Caco-2 (cell line): ENCODE measurements at regions not wholly inside any gene's neighbourhood (a gene's known extent, or its start where the extent isn't known, plus 50 kb on each side); places are given as distances from the start of the nearest gene placed in this dataset.

Source experiments
- BruUV-seq: library from RNA; stranded (reverse); fragments of 400-500 nt; replicated peaks from 2 replicates; lab custom pipeline; 2021; lab: Mats Ljungman, UMichigan
- CTCF ChIA-PET: fragments of 300-600 bp; sonication (Branson Sonifier 250); formaldehyde crosslinking; loops from one replicate; lab custom pipeline; 2022; ENCODE audit warnings: antibody characterized with exemption; lab: Charles Lee
- POLR2A ChIA-PET: fragments of 300-600 bp; sonication (Branson Sonifier 250); formaldehyde crosslinking; loops from one replicate; lab custom pipeline; 2022; ENCODE audit warnings: antibody characterized with exemption; lab: Charles Lee
- DNase-seq, 2 experiments: peaks; one replicate each; pipeline versions ENCODE4 v3.0.0 to v3.0.0-alpha.2; 2020 to 2022
- H3K27me3 ChIP-seq: replicated peaks from 2 replicates; pipeline ENCODE4 v1.6.0; 2011; ENCODE audit warnings: low read length; ENCODE audit not compliant: control insufficient read depth, insufficient read depth
- H3K36me3 ChIP-seq: 2 replicates; pipeline ENCODE4 v1.5.1; 2011; ENCODE audit warnings: low read length; ENCODE audit not compliant: control insufficient read depth, insufficient read depth
- H3K4me1 ChIP-seq: fragments of 250-450 bp; sonication (Bioruptor Pico); 2 replicates; pipeline ENCODE4 v1.5.1; 2020; ENCODE audit warnings: mild to moderate bottlenecking
- H3K4me3 ChIP-seq: 2 replicates; pipeline ENCODE4 v1.5.1; 2011; ENCODE audit warnings: low read depth, mild to moderate bottlenecking, control low read depth, low read length
- H3K9me3 ChIP-seq: fragments of 250-450 bp; sonication (Bioruptor Pico); 2 replicates; pipeline ENCODE4 v1.5.1; 2020; ENCODE audit warnings: mild to moderate bottlenecking, moderate library complexity
- H3K27ac Mint-ChIP-seq: one replicate; pipeline ENCODE4 v1.8.0; 2022; ENCODE audit warnings: mixed read lengths; ENCODE audit not compliant: unreplicated experiment
- H3K27me3 Mint-ChIP-seq: one replicate; pipeline ENCODE4 v1.8.0; 2022; ENCODE audit warnings: mixed read lengths; ENCODE audit not compliant: insufficient read depth, unreplicated experiment
- H3K36me3 Mint-ChIP-seq: one replicate; pipeline ENCODE4 v1.8.0; 2022; ENCODE audit warnings: mild to moderate bottlenecking, mixed read lengths; ENCODE audit not compliant: insufficient read depth, unreplicated experiment
- H3K4me1 Mint-ChIP-seq: one replicate; pipeline ENCODE4 v1.8.0; 2022; ENCODE audit warnings: low read depth, mixed read lengths; ENCODE audit not compliant: unreplicated experiment
- H3K4me3 Mint-ChIP-seq: one replicate; pipeline ENCODE4 v1.8.0; 2022; ENCODE audit warnings: mild to moderate bottlenecking, moderate library complexity, mixed read lengths; ENCODE audit not compliant: unreplicated experiment
- H3K9me3 Mint-ChIP-seq: one replicate; pipeline ENCODE4 v1.8.0; 2022; ENCODE audit warnings: mixed read lengths; ENCODE audit not compliant: unreplicated experiment
- intact Hi-C: fragments of 100-400 bp; cut with micrococcal nuclease; formaldehyde crosslinking; loops from one replicate; pipeline ENCODE4 v1.10.0; 2022; ENCODE audit not compliant: unreplicated experiment
- TF ChIP-seq, protein P1 (sequence below), 2 experiments: fragments of 200-600 bp in 1 of 2; IDR thresholded peaks; 1 replicate in 1 of 2; 2 replicates in 1 of 2; pipeline versions ENCODE4 v1.5.1 to v1.8.0; 2011 to 2022; ENCODE audit warnings: antibody characterized with exemption in 1 of 2, control low read depth in 1 of 2, inconsistent platforms in 1 of 2, low read depth in 1 of 2, low read length in 1 of 2, mild to moderate bottlenecking in 1 of 2, moderate library complexity in 1 of 2; ENCODE audit not compliant: insufficient read depth in 1 of 2, severe bottlenecking in 1 of 2, unreplicated experiment in 1 of 2

DNA sequence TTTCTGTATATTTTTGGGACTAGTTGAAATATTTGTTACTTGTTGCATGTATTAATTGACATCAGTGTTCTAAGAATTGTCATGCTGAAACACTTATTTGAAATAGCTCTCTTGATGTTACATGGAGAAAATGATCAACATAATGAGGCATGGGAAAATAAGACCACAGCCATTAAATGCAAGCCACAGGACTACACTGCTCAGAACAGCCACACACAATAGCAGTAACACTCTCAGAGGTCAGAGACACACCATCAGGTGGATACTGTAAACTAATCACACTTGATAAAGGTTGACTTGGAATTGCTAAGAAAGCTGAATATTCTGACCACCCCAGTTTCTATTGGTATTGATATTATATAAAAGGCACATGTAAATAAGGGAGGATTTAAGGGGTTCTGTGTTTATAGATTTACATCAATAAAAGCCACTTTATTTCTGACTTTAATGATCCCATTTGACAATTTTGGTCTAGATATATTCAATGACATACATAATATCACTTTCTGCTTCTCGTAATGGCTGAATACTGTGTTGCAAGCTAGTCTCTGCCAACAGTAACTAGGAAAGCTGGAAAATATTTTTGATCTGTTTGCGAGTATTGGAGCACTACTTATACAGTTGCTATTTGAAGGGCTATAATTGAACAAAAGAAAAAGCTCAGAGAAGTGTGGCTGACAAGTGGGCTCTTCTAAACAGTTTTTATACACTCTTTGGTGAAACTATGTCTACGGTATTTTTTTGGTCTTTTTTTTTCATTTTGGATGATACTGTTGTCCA lies 876.5 kb upstream of the INTU start:
- intact Hi-C loops: no loop called here
- no peaks in the 10 kb centered on the region for H3K9me3 ChIP-seq
- H3K36me3 ChIP-seq: no peaks in the 10 kb centered on the region
- no peaks in the 10 kb centered on the region for H3K4me1 ChIP-seq
- no peak for DNase-seq
- BruUV-seq: no TSS peak
- Mint-ChIP-seq H3K4me1 (no peaks in the 10 kb centered on the region), H3K9me3 (no peaks in the 10 kb centered on the region), H3K27me3 (no peaks in the 10 kb centered on the region), H3K4me3 (no peak overlapping the region), H3K27ac (no peak overlapping the region), H3K36me3 (no peaks in the 10 kb centered on the region)
- ChIA-PET POLR2A (no interaction called here), CTCF (no interaction called here)
- H3K27me3 ChIP-seq: no peaks in the 10 kb centered on the region; the same call in 1 of the 2 replicates
- H3K4me3 ChIP-seq: no peak overlapping the region
- TF ChIP-seq, protein P1, sequence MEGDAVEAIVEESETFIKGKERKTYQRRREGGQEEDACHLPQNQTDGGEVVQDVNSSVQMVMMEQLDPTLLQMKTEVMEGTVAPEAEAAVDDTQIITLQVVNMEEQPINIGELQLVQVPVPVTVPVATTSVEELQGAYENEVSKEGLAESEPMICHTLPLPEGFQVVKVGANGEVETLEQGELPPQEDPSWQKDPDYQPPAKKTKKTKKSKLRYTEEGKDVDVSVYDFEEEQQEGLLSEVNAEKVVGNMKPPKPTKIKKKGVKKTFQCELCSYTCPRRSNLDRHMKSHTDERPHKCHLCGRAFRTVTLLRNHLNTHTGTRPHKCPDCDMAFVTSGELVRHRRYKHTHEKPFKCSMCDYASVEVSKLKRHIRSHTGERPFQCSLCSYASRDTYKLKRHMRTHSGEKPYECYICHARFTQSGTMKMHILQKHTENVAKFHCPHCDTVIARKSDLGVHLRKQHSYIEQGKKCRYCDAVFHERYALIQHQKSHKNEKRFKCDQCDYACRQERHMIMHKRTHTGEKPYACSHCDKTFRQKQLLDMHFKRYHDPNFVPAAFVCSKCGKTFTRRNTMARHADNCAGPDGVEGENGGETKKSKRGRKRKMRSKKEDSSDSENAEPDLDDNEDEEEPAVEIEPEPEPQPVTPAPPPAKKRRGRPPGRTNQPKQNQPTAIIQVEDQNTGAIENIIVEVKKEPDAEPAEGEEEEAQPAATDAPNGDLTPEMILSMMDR (IDR thresholded peaks at IDR 0.05; ENCODE audit: insufficient read depth in 1 of 2, low read depth in 1 of 2, low read length in 1 of 2, severe bottlenecking in 1 of 2, unreplicated experiment in 1 of 2): no peak

DNA sequence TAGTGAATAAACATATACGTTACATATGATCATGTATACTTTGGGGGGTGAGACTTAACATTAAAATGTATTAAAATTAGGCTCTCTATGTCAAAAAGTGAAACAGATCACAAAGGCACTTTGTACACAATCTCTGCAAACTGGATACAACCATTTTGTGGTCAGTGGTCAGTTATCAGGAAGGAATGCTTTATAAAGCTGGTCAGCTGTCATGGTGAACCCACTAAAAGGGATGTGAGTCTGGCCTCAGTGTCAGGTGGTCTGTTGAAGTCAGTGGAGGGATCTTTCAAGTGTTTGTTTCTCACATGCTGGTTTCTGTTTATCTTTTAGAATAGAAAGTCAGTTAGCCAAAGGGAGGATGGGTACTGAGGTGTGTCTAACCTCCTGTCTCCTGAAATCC lies 875.5 kb upstream of the INTU start:
- TF ChIP-seq, protein P1 (IDR thresholded peaks at IDR 0.05; ENCODE audit: insufficient read depth in 1 of 2, low read depth in 1 of 2, low read length in 1 of 2, severe bottlenecking in 1 of 2, unreplicated experiment in 1 of 2): no peak
- no TSS peak for BruUV-seq
- Mint-ChIP-seq H3K36me3 (no peaks in the 10 kb centered on the region), H3K27ac (no peak overlapping the region), H3K27me3 (no peaks in the 10 kb centered on the region), H3K9me3 (no peaks in the 10 kb centered on the region), H3K4me1 (no peaks in the 10 kb centered on the region), H3K4me3 (no peak overlapping the region)
- H3K4me1 ChIP-seq: no peaks in the 10 kb centered on the region
- ChIA-PET POLR2A (no interaction called here), CTCF (no interaction called here)
- no peaks in the 10 kb centered on the region for H3K9me3 ChIP-seq
- H3K4me3 ChIP-seq: no peak overlapping the region
- no peak for DNase-seq
- H3K27me3 ChIP-seq: no peaks in the 10 kb centered on the region
- H3K36me3 ChIP-seq: no peaks in the 10 kb centered on the region
- intact Hi-C loops: no loop called here

GRCh38 chr4:126758493-126758892 lies 874.3 kb upstream of the INTU start:
- Histone ChIP-seq H3K4me3 (no peak overlapping the region), H3K27me3 (no peaks in the 10 kb centered on the region), H3K9me3 (no peaks in the 10 kb centered on the region), H3K4me1 (no peaks in the 10 kb centered on the region), H3K36me3 (no peaks in the 10 kb centered on the region)
- BruUV-seq: no TSS peak
- no peak for DNase-seq
- H3K9me3 Mint-ChIP-seq: no peaks in the 10 kb centered on the region
- no peak overlapping the region for H3K4me3 Mint-ChIP-seq
- H3K27me3 Mint-ChIP-seq: no peaks in the 10 kb centered on the region
- H3K36me3 Mint-ChIP-seq: no peaks in the 10 kb centered on the region
- H3K27ac Mint-ChIP-seq: no peak overlapping the region
- no peaks in the 10 kb centered on the region for H3K4me1 Mint-ChIP-seq
- ChIA-PET POLR2A (no interaction called here), CTCF (no interaction called here)
- intact Hi-C loops: no loop called here
- TF ChIP-seq, protein P1 (IDR thresholded peaks at IDR 0.05; ENCODE audit: insufficient read depth in 1 of 2, low read depth in 1 of 2, low read length in 1 of 2, severe bottlenecking in 1 of 2, unreplicated experiment in 1 of 2): no peak
